HFF-Myc (cell line): ENCODE measurements at regions not wholly inside any gene's neighbourhood (a gene's known extent, or its start where the extent isn't known, plus 50 kb on each side); places are given as distances from the start of the nearest gene placed in this dataset.

Experiments used
- DNase-seq: peaks from one replicate; pipeline ENCODE4 v3.0.0-alpha.2; 2011; ENCODE audit warnings: low read depth; ENCODE audit errors: extremely low read depth
- H3K4me3 ChIP-seq: replicated peaks from 2 replicates; pipeline ENCODE4 v1.5.1; 2011; ENCODE audit warnings: low read depth, mild to moderate bottlenecking, control low read depth, low read length
- TF ChIP-seq, protein P1 (sequence below): IDR thresholded peaks from 2 replicates; pipeline ENCODE4 v1.5.1; 2012; ENCODE audit warnings: mild to moderate bottlenecking, low read depth, low read length, control low read depth; ENCODE audit errors: missing control alignments

DNA sequence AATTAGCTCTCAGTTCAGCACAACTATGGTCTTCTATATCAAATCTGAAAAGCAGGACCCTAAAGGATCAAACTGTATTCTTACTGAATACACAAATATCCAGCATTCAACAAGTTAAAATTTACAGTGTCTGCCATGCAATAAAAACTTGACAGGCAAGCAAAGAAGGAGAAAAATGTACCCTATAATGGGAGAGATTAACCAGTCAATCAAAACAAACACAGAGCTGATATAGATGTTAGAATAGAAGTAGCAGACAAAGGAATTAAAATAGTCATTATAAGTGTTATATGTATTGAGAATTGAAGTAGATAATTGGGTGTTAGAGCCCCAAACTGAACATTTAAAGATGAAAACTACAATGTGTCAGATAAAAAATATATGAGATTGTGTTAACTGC lies 914.9 kb downstream of the EPHA7 start:
- no peak for DNase-seq
- no peak overlapping the region for H3K4me3 ChIP-seq
- TF ChIP-seq, protein P1, sequence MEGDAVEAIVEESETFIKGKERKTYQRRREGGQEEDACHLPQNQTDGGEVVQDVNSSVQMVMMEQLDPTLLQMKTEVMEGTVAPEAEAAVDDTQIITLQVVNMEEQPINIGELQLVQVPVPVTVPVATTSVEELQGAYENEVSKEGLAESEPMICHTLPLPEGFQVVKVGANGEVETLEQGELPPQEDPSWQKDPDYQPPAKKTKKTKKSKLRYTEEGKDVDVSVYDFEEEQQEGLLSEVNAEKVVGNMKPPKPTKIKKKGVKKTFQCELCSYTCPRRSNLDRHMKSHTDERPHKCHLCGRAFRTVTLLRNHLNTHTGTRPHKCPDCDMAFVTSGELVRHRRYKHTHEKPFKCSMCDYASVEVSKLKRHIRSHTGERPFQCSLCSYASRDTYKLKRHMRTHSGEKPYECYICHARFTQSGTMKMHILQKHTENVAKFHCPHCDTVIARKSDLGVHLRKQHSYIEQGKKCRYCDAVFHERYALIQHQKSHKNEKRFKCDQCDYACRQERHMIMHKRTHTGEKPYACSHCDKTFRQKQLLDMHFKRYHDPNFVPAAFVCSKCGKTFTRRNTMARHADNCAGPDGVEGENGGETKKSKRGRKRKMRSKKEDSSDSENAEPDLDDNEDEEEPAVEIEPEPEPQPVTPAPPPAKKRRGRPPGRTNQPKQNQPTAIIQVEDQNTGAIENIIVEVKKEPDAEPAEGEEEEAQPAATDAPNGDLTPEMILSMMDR: no peak

DNA sequence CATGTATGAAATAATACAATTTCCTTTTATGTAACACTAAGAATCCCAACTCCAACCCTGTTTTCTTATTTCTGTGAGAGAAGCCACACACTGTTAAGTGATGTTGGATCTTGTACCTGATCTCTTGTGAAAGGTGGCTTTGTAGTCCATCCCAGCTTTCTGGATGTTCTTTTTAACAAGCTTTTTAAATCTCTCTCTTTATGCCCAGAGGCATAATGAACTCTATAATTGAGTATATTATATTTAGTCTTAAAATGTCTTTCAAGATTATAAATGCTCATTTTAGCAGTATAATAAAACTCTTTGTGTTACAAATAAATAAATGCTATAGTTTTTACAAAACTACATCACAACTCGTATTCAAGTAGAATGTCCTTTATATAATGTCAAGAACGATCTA lies 922.1 kb downstream of the EPHA7 start:
- TF ChIP-seq, protein P1: no peak
- no peak overlapping the region for H3K4me3 ChIP-seq
- no peak for DNase-seq

DNA sequence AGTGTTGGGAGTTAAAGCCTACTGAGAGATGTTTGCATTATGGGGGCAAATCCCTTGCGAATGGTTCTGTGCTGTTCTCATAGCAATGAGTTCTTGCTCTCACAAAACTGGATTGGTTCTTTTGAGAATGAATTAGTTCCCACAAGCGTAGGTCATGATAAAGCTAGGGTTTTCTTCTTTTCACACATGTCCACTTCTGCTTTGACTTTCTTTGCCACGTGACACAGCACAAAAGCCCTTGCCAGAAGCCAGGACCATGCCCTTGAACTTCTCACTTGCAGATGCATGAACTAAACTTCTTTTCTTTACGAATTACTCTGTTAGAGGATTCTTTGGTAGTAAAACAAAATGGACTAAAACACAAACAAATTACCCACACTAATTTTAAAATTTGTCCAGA lies 922.8 kb downstream of the EPHA7 start:
- no peak for DNase-seq
- H3K4me3 ChIP-seq: no peak overlapping the region
- TF ChIP-seq, protein P1: no peak

DNA sequence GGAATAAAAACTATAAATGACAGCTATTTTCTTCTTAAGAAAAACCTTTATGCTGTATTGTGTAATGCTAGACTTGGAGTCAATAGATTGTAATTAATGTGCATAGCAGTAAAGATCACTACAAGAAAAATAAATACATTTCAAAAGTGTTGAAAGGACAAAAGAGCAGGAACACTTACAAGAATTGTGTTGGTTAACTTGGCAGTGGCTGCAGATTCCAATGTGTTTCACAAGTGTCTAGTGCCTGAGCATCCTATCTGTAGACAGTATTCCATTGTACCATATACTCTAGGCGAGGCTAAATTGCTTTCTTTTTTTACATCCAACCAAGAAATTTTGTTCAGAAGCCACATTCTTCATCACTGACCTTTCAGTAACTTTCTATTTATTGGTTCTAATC lies 924.1 kb downstream of the EPHA7 start:
- H3K4me3 ChIP-seq: no peak overlapping the region
- no peak for DNase-seq
- TF ChIP-seq, protein P1: no peak

DNA sequence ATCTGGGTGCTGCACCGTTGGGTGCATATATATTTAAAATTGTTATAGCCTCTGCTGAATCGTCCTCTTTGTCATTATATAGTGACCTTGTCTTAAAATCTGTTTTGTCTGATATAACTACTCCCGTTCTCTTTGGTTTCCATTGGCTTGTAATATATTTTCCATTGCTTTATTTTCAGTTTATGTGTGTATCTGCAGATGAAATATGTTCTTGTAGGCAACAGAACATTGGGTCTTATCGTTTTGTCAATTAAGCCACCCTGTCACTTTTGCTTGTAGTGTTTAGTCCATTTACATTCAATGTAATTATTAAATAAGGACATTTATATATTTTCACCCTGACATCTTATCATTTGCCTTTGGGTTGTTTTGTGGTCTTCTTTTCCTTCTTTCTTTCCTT lies 933.9 kb downstream of the EPHA7 start:
- no peak overlapping the region for H3K4me3 ChIP-seq
- no peak for DNase-seq
- TF ChIP-seq, protein P1: no peak

DNA sequence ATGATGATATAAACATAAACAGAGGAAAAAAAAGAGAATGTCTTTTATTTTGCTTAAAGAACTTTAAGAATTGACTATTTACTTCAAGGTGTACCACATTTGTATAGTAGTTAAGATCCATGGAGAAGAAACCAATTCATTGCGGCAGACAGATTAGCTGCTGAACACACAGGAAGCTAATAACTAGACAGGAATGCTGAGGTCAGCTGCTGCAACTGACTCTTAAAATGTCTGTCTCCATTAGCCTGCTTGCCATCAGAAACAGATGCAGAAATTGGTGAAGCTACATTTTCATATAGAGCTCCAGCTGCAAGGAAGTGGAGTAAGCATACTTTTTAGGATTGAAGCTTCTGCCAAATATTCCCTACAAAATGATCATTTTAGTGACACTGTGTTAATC lies 939.5 kb downstream of the EPHA7 start:
- DNase-seq: no peak
- no peak overlapping the region for H3K4me3 ChIP-seq
- TF ChIP-seq, protein P1: no peak

DNA sequence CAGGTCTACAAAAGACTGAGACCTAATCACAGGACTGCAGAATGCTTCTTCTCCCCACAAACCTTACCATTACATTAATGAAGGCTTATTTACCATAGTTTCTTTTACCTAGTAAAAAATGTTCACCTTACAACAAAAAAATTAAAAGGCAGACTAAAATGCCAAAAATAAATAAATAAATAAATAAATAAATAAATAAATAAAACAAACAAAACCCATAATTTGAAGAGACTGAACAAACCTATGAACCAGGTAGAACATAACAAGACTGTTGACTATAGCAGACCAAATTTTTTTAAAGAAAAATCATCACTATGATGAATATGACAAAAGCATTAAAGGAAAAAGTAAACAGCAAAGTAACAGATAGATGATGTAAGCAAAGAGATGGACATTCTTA lies 946.3 kb downstream of the EPHA7 start:
- no peak for DNase-seq

More for the DNA sequence above, 946.3 kb downstream of the EPHA7 start:
- TF ChIP-seq, protein P1: no peak
- H3K4me3 ChIP-seq: no peak overlapping the region
